ENCODE measurements at regions not wholly inside any gene's neighbourhood (a gene's known extent, or its start where the extent isn't known, plus 50 kb on each side); places are given as distances from the start of the nearest gene placed in this dataset.

DNA sequence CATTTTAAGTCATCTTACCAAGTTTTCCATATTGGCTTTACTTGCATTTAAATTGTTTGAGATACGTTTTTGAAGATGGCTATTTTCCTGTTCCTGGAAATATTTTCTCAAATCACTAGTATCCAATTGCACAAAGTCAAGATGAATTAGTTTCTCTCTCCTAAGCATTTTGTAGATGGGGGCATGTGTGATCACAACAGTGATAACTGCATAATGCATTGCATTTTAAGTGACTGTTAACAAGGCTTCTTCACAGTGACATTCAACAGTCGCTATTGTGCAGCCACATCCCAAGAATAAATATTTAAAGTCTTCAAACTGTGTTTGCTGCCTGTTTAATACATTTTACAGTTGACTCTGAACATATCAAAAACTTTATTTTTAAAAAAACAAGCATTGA lies 694.2 kb upstream of the CDH7 start:
- no peaks in the 10 kb centered on the region for H3K36me3 ChIP-seq (replicated peaks; ENCODE audit: insufficient read depth, low read length)
- H3K4me2 ChIP-seq (ENCODE audit: low read depth, low read length), result no peak overlapping the region
- no peak overlapping the region for H2AFZ ChIP-seq (ENCODE audit: low read length)
- TF ChIP-seq EZH2 (optimal IDR thresholded peaks at IDR 0.05; ENCODE audit: low read depth, low read length) (no peak), CTCF (IDR thresholded peaks at IDR 0.05; ENCODE audit: low read length) (no peak), EZH2phosphoT487 (IDR thresholded peaks at IDR 0.05; ENCODE audit: low read length) (no peak)
- no peak overlapping the region for H3K9ac ChIP-seq (ENCODE audit: low read length)
- H3K27ac ChIP-seq (ENCODE audit: low read length), result no peak overlapping the region
- no peaks in the 10 kb centered on the region for H3K9me2 ChIP-seq (replicated peaks; ENCODE audit: insufficient read depth, low read length)
- no peak for DNase-seq
- no peak overlapping the region for H3K4me3 ChIP-seq (ENCODE audit: low read length)
- no peaks in the 10 kb centered on the region for H3K27me3 ChIP-seq (replicated peaks; ENCODE audit: insufficient read depth, low read length)
- no peaks in the 10 kb centered on the region for H3F3A ChIP-seq (ENCODE audit: insufficient read depth, low read length)
- no peaks in the 10 kb centered on the region for H3K4me1 ChIP-seq (ENCODE audit: low read length)
- H3K9me3 ChIP-seq (replicated peaks; ENCODE audit: insufficient read depth, low read length), result no peaks in the 10 kb centered on the region
- H3K79me2 ChIP-seq (ENCODE audit: low read length), result no peaks in the 10 kb centered on the region
- H4K20me1 ChIP-seq (ENCODE audit: insufficient read depth, low read length), result no peaks in the 10 kb centered on the region

DNA sequence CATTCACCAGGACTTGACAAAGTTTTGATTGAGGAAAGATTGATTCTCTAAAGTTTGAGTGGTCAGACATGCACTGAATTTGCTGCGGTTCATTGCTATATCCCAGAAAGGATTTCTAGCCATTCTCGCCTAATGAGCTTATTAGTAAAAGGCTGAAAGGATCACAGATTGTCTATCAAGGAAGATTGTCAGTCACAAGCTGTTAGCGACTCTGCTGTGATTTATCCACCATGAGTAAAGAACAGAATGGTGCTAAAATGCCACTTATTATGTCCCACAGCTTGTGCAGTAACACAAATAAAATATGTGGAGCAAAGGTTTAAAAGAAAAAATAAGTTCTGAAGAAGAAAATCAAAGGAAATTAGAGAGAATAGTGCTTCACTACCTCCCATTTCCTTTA lies 701.2 kb upstream of the CDH7 start:
- TF ChIP-seq EZH2phosphoT487 (IDR thresholded peaks at IDR 0.05; ENCODE audit: low read length) (no peak), CTCF (IDR thresholded peaks at IDR 0.05; ENCODE audit: low read length) (no peak), EZH2 (optimal IDR thresholded peaks at IDR 0.05; ENCODE audit: low read depth, low read length) (no peak)
- Histone ChIP-seq H4K20me1 (ENCODE audit: insufficient read depth, low read length) (no peaks in the 10 kb centered on the region), H3K9me2 (replicated peaks; ENCODE audit: insufficient read depth, low read length) (no peaks in the 10 kb centered on the region), H3K4me2 (ENCODE audit: low read depth, low read length) (no peak overlapping the region), H3K27me3 (replicated peaks; ENCODE audit: insufficient read depth, low read length) (no peaks in the 10 kb centered on the region), H2AFZ (ENCODE audit: low read length) (no peak overlapping the region), H3F3A (ENCODE audit: insufficient read depth, low read length) (no peaks in the 10 kb centered on the region), H3K4me3 (ENCODE audit: low read length) (no peak overlapping the region), H3K36me3 (replicated peaks; ENCODE audit: insufficient read depth, low read length) (no peaks in the 10 kb centered on the region), H3K27ac (ENCODE audit: low read length) (no peak overlapping the region), H3K9me3 (replicated peaks; ENCODE audit: insufficient read depth, low read length) (no peaks in the 10 kb centered on the region), H3K4me1 (ENCODE audit: low read length) (no peaks in the 10 kb centered on the region), H3K9ac (ENCODE audit: low read length) (no peak overlapping the region), H3K79me2 (ENCODE audit: low read length) (no peaks in the 10 kb centered on the region)
- no peak for DNase-seq

- no peak overlapping the region for H3K4me3 ChIP-seq (ENCODE audit: low read length)
- H3K27ac ChIP-seq (ENCODE audit: low read length), result no peak overlapping the region
- H3K9me2 ChIP-seq (replicated peaks; ENCODE audit: insufficient read depth, low read length), result no peaks in the 10 kb centered on the region
- H3F3A ChIP-seq (ENCODE audit: insufficient read depth, low read length), result no peaks in the 10 kb centered on the region
- H3K4me2 ChIP-seq (ENCODE audit: low read depth, low read length), result no peak overlapping the region
- no peak overlapping the region for H2AFZ ChIP-seq (ENCODE audit: low read length)
- no peaks in the 10 kb centered on the region for H3K79me2 ChIP-seq (ENCODE audit: low read length)
- TF ChIP-seq EZH2 (optimal IDR thresholded peaks at IDR 0.05; ENCODE audit: low read depth, low read length) (no peak), CTCF (IDR thresholded peaks at IDR 0.05; ENCODE audit: low read length) (no peak), EZH2phosphoT487 (IDR thresholded peaks at IDR 0.05; ENCODE audit: low read length) (no peak)
- H3K9me3 ChIP-seq (replicated peaks; ENCODE audit: insufficient read depth, low read length), result no peaks in the 10 kb centered on the region
- no peaks in the 10 kb centered on the region for H3K4me1 ChIP-seq (ENCODE audit: low read length)
- no peaks in the 10 kb centered on the region for H4K20me1 ChIP-seq (ENCODE audit: insufficient read depth, low read length)
- H3K27me3 ChIP-seq (replicated peaks; ENCODE audit: insufficient read depth, low read length), result no peaks in the 10 kb centered on the region
- DNase-seq, result no peak
- H3K36me3 ChIP-seq (replicated peaks; ENCODE audit: insufficient read depth, low read length), result no peaks in the 10 kb centered on the region
- no peak overlapping the region for H3K9ac ChIP-seq (ENCODE audit: low read length)
These were observed 711.2 kb upstream of the CDH7 start for GRCh38 chr18:65039578-65039977.

All from MM.1S (cell line).